IPS DF 4.7 (cell line): ENCODE measurements at regions not wholly inside any gene's neighbourhood (a gene's known extent, or its start where the extent isn't known, plus 50 kb on each side); places are given as distances from the start of the nearest gene placed in this dataset.

Experiments used
- DNase-seq: peaks from one replicate; pipeline ENCODE4 v3.0.0-alpha.2; 2013; ENCODE audit warnings: low spot score; ENCODE audit errors: extremely low read depth

GRCh38 chr6:149181304-149181703, 136.2 kb upstream of the TAB2 start:
- no peak for DNase-seq

DNA sequence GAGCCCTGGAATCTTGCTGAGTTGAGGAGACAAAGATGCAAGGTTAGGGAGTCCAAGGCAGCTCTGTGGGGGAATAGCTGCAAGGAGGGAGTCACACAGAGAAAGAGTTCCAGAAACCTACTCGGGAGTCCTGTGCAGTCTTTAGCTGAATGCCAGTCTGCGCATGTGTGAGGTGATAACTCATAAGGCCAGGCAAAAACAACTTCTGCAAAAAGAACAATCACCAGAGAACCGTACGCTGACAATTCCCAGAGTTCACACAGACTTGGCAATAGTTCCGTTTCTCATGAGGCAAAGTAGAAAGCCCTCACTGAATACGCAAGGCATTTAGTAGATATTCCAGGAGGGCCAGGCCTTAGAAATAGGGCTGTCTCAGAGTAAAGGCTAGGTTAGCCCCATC, 135.2 kb upstream of the TAB2 start:
- no peak for DNase-seq

- DNase-seq = no peak
Observed at GRCh38 chr6:149184523-149184922, 133.0 kb upstream of the TAB2 start.

DNA sequence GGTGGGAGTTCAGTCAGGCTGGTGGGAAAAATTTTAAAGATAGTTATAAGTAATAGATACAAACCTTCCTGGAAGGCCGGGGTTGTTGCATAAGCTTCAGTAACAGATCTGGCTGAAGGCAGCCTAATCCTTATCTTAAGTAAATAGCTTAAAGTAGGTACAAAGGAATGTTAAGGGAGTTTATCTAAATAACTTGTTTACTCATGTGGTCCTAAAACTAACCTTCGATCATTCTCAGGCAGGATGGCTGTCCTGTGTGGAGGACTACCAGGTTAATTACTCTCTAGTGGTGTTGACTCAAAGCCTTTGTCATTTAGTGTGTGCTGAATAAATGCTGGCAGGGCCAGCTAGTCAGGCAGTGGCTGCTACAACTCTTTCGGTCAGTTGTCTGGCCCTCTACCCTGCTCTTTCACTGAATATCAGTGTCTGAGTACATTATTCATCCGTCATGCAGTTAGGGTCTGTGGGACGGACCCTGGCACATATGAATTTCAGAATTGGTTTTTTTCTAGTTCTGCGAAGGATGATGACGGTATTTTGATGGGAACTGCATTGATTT, 131.6 kb upstream of the TAB2 start:
- DNase-seq = no peak

GRCh38 chr6:149186873-149187272, 130.6 kb upstream of the TAB2 start:
- DNase-seq = no peak

DNA sequence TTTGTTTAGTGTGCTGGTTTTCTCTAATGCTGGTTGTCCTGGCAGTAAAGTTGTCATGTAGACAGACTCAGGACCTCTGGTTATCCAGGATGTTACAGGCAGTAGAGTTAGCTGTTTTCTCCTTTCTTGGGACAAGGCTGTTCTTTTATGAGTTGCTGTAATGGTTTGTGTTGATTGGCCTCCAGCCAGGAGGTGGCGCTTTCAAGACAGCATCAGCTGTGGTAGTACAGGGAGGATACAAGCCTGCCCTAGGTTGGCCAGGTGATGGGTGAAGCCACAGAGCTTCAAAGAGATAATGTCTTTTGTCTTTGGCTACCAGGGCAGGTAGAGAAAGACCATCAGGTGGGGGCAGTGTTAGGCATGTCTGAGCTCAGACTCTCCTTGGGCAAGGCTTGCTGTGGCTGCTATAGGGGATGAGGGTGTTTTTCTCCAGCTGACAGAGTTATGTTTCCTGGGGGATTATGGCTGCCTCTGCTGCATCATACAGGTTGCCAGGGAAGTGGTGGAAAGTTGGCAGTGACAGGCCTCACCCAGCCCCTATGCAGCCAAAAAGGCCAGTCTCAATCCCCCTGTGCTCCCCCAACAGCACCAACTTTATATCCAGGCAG, 127.2 kb upstream of the TAB2 start:
- peak; percentile 66 for DNase-seq

DNA sequence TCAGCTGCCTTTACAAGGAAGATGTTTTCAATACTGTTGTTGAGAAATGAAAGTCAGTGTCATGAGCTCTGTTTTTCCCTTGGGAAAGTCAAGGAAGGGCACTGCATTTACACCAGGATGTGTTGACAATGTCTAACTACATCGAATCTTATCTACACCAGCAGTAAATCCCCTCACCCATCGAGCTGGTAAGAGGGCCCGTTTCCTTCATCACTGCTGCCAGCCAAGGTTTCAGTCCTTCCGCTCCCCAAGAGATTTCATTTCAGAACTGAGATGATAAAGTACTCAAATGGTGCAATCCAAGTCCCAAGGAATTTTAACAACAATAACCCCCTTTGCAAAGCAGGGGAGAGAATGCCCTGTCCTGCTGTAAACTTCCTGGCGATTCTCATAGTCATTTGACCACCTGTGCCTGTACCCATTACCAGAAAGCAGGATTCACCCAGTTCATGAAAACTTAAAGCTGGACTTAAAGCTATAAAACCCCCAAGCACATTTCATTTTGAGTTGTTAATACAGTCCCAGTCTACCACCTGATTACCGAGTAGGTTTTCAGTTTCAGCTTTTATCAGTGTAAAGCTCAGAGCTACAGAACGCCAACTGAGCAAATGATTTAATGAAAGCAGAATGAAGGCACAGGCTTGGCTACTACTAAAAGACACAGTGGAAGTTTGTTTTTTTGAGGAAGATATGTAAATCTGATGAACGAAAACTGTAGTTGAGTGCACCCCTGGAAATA, 122.5 kb upstream of the TAB2 start:
- DNase-seq = no peak

DNA sequence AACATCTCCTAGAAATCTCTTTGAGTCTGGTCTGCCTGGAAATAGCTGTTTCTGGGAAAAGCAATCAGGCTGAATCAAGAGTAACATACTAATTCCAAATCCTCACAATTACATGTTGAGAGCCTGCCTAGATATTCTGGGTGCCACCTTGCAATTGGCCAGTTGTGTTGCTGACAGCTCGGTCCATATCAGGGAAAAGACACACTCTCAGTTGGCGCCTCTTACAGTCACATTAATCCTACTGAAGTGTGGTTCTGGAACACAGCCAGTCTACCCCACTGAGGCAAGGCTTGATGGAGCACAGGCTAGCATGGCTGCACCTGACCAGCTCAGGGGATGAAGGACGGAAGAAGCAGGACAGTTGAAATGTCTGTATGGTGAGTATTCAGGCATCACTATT, 121.4 kb upstream of the TAB2 start:
- no peak for DNase-seq

- no peak for DNase-seq
Observed at GRCh38 chr6:149197482-149197881, 120.0 kb upstream of the TAB2 start.

DNA sequence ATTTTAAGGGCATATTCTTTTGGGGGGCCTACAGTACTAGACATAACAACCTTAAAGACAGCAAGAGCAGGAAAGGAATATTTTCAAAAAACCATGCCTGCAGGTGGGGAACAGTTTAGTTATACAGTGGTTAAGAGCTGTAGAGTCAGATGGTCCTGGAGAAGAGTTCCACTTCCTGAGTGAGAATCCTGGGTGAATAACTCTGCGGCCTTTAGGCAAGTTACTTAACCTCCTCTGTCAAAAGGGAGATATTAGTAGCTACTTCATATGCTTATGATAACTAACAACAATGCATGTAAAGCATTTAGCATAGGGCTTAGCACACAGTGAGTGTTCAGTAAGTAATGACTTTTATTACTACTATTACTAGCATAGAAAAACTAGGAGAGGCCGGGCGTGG, 119.2 kb upstream of the TAB2 start:
- DNase-seq = no peak

DNA sequence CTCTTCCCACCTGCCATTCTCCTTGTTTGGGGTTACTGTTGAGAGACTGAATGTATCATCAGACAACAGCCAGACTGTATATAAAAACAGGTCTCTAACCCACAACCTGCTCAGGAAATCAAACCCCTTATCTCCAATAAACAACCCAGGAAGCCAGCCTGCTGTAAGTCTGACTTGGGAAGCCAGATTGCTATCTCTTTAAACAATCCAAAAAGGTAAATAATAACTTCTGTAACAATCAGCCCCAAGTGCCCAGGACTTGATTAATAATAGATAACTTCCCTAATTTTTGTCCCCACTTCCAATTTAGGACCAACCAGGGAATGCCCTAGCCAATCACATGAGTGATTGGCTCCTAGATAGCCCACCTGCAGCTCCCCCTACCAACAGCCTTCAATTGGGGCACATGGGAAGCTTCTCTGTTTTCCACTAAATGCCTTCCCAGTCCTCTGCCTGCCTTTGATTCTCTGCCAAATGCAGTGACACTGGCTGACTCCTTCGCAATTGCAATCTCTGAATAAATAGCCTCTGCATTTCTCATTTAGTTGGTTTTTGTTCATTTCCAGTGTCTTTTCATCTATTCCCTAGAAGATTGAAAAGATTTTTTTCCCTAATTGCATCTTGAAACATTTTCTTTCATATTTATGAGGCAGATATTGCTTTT, 117.1 kb upstream of the TAB2 start:
- DNase-seq = no peak

DNA sequence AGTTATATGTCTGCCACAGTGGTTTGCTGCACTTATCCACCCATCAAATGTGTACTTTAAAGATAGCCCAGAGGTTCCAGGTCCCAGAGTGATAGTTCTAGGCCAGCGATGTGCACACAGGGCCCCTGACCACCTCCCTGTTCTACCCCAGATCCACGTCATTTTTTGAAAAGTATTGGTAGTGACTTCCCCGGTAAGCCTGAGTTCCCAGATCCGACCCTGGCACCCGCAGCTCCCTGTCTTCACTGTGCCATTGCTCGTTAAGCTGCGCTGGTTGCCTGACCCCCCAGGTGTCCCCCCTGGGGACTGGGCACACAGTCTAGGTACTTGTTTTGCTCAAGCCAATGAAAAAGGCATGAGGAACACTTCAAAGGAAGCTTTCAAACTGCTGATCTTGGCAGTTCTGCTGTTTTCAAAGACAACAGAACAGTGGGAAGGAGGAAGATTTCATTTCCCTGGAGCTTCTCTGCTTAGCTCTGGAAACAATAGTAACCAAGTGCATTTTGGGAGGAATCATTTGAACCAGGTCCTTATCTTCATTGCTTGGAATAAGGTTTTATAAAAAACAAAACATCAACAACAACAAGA, 116.3 kb upstream of the TAB2 start:
- DNase-seq = no peak

GRCh38 chr6:149202100-149202499, 115.4 kb upstream of the TAB2 start:
- no peak for DNase-seq

- DNase-seq = no peak
Observed at GRCh38 chr6:149202952-149203351, 114.6 kb upstream of the TAB2 start.

DNA sequence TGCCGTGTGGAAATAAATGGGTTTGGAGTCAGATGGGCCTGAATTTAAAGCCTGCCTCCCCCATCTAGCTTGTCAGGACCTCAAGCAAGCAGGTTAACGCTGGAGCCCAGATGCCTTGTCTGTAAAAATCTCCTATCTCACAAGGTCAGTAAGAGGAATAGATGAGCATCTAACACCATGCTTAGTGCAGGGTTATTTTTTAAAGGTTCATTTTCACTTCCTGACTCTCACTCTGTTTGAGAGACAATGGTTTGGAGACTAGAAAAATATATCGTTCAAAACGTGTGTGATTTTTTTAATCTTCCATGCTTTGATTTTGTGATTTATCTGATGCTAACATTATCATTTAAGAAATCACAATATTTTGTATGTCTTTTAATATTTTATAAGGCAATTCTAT, 114.0 kb upstream of the TAB2 start:
- no peak for DNase-seq

GRCh38 chr6:149208134-149208601, 109.3 kb upstream of the TAB2 start:
- DNase-seq = no peak

DNA sequence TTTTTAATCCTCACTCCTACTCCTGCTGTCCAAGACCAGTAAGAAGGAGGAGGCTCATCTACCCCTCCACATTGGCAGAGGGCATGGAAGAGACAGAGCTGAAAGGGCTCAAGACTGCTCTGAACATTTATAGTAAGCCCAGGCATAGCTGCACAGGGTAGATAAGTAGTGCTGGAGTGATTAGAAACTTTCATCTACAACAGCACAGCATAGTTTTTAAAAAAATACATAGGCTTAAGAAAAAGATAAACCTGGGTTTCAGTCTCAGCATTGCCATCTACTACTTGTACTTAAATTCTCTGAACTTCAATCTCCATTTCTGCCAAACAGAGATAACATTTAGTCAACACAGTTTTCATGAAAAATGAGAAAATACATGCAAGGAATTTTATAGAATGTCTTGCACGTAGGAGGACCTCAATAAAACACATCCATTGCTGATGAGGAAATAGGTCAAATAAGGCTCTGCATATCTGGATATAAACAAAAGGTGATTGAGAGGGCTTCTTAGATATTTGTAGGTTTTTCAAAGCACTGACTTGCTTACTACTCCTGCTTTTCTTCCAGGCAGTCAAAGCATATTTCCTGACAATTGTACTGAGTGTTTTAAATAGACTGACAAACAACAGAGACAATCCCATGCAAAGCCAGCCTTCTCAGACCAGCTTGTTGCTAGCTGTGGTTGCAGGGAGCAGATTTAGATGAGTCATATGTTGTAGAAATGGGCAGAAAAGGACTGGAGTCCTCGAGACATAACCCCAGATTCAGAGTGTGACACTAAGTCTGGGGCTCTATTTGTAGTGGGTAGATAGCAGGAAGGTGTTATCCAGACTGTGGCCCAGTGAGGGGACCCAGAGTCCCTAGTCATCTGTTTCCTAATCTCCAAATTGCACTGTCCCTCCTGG, 107.4 kb upstream of the TAB2 start:
- no peak for DNase-seq

DNA sequence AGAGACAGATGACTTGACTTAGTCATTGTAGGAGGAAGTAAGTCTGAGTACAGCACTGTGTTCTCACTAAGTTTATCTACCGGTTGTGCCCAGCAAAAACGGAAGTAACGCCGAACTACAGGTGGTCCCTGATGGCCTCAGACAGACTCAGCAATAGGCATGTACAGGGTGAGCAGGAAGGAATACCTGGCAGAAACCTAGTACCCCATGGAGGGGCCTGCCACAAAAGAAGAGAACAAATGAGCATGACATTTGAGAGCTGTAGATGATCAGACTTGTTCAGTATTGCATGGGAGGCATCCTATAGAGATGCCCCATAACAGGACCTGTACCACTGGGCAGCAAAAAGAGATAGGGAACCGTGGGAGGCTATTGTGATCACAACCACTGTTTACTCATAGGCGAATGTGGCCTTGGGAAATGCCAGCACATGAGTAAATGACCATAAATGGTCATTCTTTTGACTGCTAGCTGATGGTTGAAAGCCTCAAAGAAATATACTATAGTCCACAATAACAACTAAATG, 106.4 kb upstream of the TAB2 start:
- no peak for DNase-seq

- no peak for DNase-seq
Observed at GRCh38 chr6:149212206-149212605, 105.3 kb upstream of the TAB2 start.

DNA sequence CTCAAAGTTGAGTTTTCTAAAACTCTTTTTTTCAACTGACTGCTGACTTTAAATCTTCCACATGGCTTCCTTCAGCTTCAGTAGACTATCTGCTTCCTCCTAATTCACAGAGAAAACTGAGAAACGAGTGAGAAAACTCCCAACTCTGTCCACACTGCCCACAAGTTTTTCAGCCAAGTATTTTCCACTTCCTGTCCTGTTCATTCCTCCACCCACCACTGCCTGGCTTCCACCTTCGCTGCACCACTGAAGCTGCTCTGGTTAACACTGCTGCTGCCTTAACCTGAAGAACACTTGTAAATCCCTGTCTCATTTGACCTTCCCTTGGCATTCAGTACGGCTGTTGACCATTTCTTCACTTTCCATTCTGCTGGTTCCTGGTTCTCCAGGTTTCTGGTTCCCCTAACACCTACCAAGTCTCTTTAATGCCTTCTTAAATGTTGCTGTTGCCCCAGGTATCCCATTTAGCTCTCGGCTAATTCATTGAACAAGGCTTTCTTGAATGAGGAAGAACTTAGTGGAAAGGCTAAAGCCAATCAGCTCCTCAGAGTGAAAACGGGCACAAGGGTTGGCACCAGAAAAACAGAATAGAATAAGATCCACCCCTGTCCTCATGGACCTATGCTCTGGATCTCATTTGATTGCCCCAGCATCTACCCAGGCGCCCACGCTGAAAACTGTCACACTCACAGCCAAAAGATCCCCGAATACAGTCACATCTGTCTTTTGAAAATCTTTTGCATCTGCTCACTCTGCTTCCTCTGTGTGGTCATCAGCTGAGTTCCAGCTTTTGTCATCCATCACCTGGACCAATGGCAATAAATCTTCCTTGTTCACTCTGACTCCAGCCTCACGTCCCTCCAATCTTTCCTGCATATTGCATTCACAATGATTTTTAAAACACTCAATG, 104.4 kb upstream of the TAB2 start:
- DNase-seq = no peak
